ENCODE measurements at regions not wholly inside any gene's neighbourhood (a gene's known extent, or its start where the extent isn't known, plus 50 kb on each side); places are given as distances from the start of the nearest gene placed in this dataset.

DNA sequence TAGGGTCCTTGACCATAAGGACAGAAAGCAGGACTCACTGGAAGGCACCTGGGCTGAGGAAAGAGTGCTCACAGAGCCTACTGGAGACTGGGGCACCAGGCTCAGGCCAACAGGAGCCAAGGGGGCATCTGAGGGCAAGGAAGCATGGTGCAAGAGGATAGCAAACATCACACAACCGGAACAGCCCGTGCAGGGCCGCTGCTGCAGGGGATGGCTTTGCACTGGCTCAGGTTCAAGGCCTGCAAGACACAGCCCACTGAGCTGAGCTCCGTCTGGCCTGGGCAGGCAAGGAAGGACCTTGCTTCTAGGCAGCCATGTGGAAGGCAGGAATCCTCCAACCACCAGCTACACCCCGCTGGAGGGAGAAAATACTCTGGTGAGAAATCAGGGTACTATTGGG, 59.8 kb upstream of the KIF26B start:
- Histone ChIP-seq H3K4me3 (no peak overlapping the region), H3K27ac (no peak overlapping the region), H3K36me3 (peaks cover 0 to 8% (median 4%) of the 10 kb centered on the region in 4 donors), H3K27me3 (no peaks in the 10 kb centered on the region), H3K9me3 (no peaks in the 10 kb centered on the region), H3K4me1 (peaks cover 0 to 5% (median 0%) of the 10 kb centered on the region in 4 donors)
- intact Hi-C loops (cut with DNase I; ENCODE audit: low total_unique reads) = no loop called here
- TF ChIP-seq EP300 (IDR thresholded peaks at IDR 0.05) (no peak), POLR2A (IDR thresholded peaks at IDR 0.05) (no peak), POLR2AphosphoS5 (IDR thresholded peaks at IDR 0.05) (no peak)
- TF ChIP-seq, protein P1, sequence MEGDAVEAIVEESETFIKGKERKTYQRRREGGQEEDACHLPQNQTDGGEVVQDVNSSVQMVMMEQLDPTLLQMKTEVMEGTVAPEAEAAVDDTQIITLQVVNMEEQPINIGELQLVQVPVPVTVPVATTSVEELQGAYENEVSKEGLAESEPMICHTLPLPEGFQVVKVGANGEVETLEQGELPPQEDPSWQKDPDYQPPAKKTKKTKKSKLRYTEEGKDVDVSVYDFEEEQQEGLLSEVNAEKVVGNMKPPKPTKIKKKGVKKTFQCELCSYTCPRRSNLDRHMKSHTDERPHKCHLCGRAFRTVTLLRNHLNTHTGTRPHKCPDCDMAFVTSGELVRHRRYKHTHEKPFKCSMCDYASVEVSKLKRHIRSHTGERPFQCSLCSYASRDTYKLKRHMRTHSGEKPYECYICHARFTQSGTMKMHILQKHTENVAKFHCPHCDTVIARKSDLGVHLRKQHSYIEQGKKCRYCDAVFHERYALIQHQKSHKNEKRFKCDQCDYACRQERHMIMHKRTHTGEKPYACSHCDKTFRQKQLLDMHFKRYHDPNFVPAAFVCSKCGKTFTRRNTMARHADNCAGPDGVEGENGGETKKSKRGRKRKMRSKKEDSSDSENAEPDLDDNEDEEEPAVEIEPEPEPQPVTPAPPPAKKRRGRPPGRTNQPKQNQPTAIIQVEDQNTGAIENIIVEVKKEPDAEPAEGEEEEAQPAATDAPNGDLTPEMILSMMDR (IDR thresholded peaks at IDR 0.05) = no peak
- WGBS, 5 donors = 74 to 95% (median 81%) methylated on average over 5 of the region's 5 CpGs
- DNase-seq = no peak

DNA sequence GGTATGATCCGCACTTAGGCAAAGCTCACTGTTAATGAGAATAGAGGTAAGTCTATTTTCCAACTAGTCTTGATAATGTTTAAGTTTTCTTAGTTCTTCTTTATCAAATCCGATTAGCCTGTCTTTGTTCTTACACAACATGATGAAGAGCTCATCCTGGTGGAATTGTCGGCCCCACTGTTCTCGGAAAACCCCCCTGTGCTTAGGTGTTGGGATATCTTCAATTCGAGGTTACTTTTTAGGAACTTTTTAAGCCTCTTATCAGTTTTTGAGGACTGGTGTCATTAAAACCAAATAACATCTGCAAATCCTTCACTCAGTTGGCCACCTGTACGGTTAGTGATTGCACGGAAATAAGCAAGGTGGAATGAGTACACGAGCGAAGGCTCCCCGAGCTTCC, 60.7 kb upstream of the KIF26B start:
- Histone ChIP-seq H3K36me3 (peaks cover 0 to 8% (median 4%) of the 10 kb centered on the region in 4 donors), H3K27me3 (no peaks in the 10 kb centered on the region), H3K27ac (no peak overlapping the region), H3K4me3 (no peak overlapping the region), H3K9me3 (no peaks in the 10 kb centered on the region), H3K4me1 (peaks cover 0 to 5% (median 0%) of the 10 kb centered on the region in 4 donors)
- intact Hi-C loops (cut with DNase I; ENCODE audit: low total_unique reads) = no loop called here
- DNase-seq = no peak
- no peak for TF ChIP-seq EP300 (IDR thresholded peaks at IDR 0.05)
- no peak for TF ChIP-seq POLR2A (IDR thresholded peaks at IDR 0.05)
- TF ChIP-seq POLR2AphosphoS5 (IDR thresholded peaks at IDR 0.05) = no peak
- TF ChIP-seq, protein P1 (IDR thresholded peaks at IDR 0.05) = no peak
- WGBS, 5 donors = 91 to 98% (median 96%) methylated on average over 10 of the region's 10 CpGs

DNA sequence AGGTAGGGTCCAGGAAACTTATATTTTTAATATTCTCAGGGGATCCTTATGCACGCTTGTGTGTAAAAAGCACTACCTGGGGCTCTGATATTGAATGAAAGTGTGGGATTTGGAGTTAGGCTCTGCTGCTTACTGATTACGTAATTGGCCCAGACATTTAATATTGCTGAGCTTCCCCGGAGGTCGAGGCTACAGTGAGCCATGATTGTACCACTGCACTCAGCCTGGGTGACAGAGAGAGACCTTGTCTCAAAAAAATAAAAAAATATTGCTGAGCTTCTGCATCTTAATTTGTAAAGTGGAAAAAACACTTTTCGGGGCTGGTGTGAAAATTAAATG, 62.2 kb upstream of the KIF26B start:
- H3K4me1 ChIP-seq = peaks cover 0 to 5% (median 0%) of the 10 kb centered on the region in 4 donors
- H3K36me3 ChIP-seq = peaks cover 0 to 8% (median 4%) of the 10 kb centered on the region in 4 donors
- intact Hi-C loops (cut with DNase I; ENCODE audit: low total_unique reads) = no loop called here
- H3K4me3 ChIP-seq = no peak overlapping the region
- H3K27ac ChIP-seq = peak overlapping the region in 1 of 5 donors; percentile 50
- DNase-seq = no peak
- no peak for TF ChIP-seq POLR2A (IDR thresholded peaks at IDR 0.05)
- TF ChIP-seq EP300 (IDR thresholded peaks at IDR 0.05) = no peak
- TF ChIP-seq POLR2AphosphoS5 (IDR thresholded peaks at IDR 0.05) = no peak
- TF ChIP-seq, protein P1 (IDR thresholded peaks at IDR 0.05) = no peak
- WGBS, 5 donors = 80 to 86% (median 82%) methylated on average over 5 of the region's 5 CpGs
- H3K27me3 ChIP-seq = no peaks in the 10 kb centered on the region
- no peaks in the 10 kb centered on the region for H3K9me3 ChIP-seq

DNA sequence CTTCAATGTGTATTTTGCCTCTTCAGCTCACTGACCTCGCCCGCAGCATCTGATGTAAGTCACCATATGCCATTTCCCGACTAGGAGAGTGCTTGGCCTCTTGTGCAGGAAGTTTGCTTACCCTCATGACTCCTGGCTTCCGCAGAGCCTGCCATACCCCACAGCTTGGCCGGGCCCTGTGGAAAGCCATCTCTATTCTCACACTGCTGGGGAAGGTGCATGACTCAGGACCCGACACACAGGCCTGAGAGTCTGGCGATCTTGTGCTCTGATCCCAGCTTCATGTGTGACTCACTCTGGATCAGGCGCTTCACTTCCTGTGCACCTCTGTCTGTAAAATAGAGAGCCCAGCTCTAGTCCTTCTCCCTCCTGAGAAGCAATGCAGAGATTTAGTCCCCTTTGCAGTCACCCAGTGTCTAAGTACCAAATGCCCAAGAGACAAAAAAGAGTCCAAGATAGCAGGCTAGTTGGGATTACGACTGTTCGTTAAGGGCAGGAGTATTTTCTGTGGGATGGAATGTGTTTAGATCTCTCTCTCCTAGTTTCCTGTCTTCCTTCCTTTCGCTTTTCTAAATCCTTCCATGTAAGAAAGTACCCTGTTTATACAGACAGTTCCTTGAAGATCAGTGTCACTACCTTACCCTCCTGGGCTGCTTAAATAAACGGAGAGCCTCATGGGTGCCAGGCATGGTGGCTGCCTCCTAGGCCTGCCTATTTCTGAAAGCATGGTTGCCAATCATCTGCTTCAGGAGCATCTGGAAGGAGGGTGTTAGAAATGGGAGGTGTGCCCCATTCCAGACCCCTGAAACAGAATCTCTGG, 62.8 kb upstream of the KIF26B start:
- H3K4me1 ChIP-seq = peaks cover 0 to 5% (median 0%) of the 10 kb centered on the region in 4 donors
- TF ChIP-seq POLR2AphosphoS5 (IDR thresholded peaks at IDR 0.05) (peak in 1 of 3 donors; percentile 41), POLR2A (IDR thresholded peaks at IDR 0.05) (no peak), EP300 (IDR thresholded peaks at IDR 0.05) (no peak)
- TF ChIP-seq, protein P1 (IDR thresholded peaks at IDR 0.05) = no peak
- peaks cover 0 to 8% (median 4%) of the 10 kb centered on the region in 4 donors for H3K36me3 ChIP-seq
- H3K27ac ChIP-seq = peak overlapping the region in 3 of 5 donors; percentile 23 to 50 (median 39)
- 48 to 61% (median 53%) methylated on average over 11 to 12 of the region's 12 CpGs for WGBS, 5 donors
- H3K4me3 ChIP-seq = no peak overlapping the region
- intact Hi-C loops (cut with DNase I; ENCODE audit: low total_unique reads) = no loop called here
- DNase-seq = peak; percentile 44 to 71
- H3K9me3 ChIP-seq = no peaks in the 10 kb centered on the region
- no peaks in the 10 kb centered on the region for H3K27me3 ChIP-seq

Data from stomach (tissue), 8 donors.